ENCODE measurements at regions not wholly inside any gene's neighbourhood (a gene's known extent, or its start where the extent isn't known, plus 50 kb on each side); places are given as distances from the start of the nearest gene placed in this dataset.

DNA sequence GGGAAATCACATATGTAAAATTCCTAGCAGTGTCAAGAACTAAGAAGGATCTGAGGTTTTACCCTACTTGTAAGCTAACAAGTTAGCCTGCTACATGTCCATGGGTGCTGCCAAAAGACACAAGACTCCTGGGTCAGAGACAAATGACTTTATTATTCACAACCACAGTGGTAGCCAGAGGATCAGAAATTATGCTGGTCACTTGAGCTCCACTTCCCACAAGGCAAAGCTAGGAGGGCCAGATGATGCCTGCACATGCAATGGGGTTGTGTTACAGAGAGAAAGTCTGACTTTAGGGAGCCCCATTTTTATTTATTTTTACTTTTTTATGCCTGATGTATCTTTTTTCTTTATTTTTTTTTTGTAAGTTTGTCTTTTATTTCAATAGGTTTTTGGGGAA lies 136.8 kb downstream of the S1PR1 start:
- Histone ChIP-seq H3K79me2 (ENCODE audit: control insufficient read depth in 1 of 2, insufficient read depth in 2 of 2, low read length in 2 of 2) (no peaks in the 10 kb centered on the region), H4K20me1 (replicated peaks in 1 of 2; ENCODE audit: control insufficient read depth in 1 of 2, insufficient read depth in 2 of 2, low read length in 2 of 2) (no peaks in the 10 kb centered on the region), H3K27me3 (replicated peaks in 1 of 4; ENCODE audit: control insufficient read depth in 3 of 4, extremely low read depth in 1 of 4, insufficient read depth in 3 of 4, low read length in 3 of 4) (no peaks in the 10 kb centered on the region), H2AFZ (ENCODE audit: low read length) (no peak overlapping the region), H2BK20ac (ENCODE audit: low read length) (no peak overlapping the region), H3K4ac (replicated peaks; ENCODE audit: insufficient read length, low read depth, low read length) (no peak overlapping the region), H4K5ac (ENCODE audit: insufficient read length, low read depth, low read length) (no peak overlapping the region), H4K8ac (ENCODE audit: extremely low read depth, insufficient read depth, low read length) (no peak overlapping the region), H3K4me1 (replicated peaks in 1 of 4; ENCODE audit: control insufficient read depth in 3 of 4, insufficient read depth in 4 of 4, low read length in 3 of 4) (no peaks in the 10 kb centered on the region), H2BK15ac (ENCODE audit: low read length) (no peak overlapping the region), H3K27ac (ENCODE audit: low read depth, low read length) (no peak overlapping the region), H2AK5ac (ENCODE audit: low read depth, low read length) (no peak overlapping the region), H4K91ac (replicated peaks; ENCODE audit: insufficient read length, low read length) (no peak overlapping the region), H2BK5ac (ENCODE audit: low read depth, low read length) (no peak overlapping the region), H2BK12ac (ENCODE audit: low read depth, low read length) (no peak overlapping the region), H2BK120ac (replicated peaks; ENCODE audit: low read depth, low read length) (no peak overlapping the region), H3K4me3 (ENCODE audit: extremely low read depth in 1 of 4, insufficient read depth in 2 of 4, low read depth in 3 of 4, low read length in 4 of 4) (no peak overlapping the region), H3K18ac (ENCODE audit: extremely low read depth, low read length) (no peak overlapping the region), H3K23me2 (ENCODE audit: low read depth, low read length) (no peaks in the 10 kb centered on the region), H3K9me3 (ENCODE audit: insufficient read depth in 2 of 2, low read depth in 1 of 2, low read length in 1 of 2) (no peaks in the 10 kb centered on the region), H3K79me1 (ENCODE audit: low read depth, low read length) (no peaks in the 10 kb centered on the region), H3K56ac (replicated peaks; ENCODE audit: insufficient read length, low read depth, low read length) (no peak overlapping the region), H3K9ac (replicated peaks in 1 of 4; ENCODE audit: extremely low read depth in 1 of 4, low read depth in 3 of 4, low read length in 3 of 4) (no peak overlapping the region), H3K36me3 (ENCODE audit: control insufficient read depth in 2 of 4, insufficient read depth in 4 of 4, low read length in 3 of 4) (no peaks in the 10 kb centered on the region), H3K14ac (ENCODE audit: insufficient read length) (no peak overlapping the region), H3K23ac (ENCODE audit: insufficient read length) (no peak overlapping the region), H3K4me2 (ENCODE audit: insufficient read depth in 1 of 2, low read depth in 2 of 2, low read length in 2 of 2) (no peak overlapping the region)
- DNase-seq (ENCODE audit: low read depth in 1 of 2, low spot score in 2 of 2) (no peak), FAIRE-seq (no peak)
- TF ChIP-seq BRCA1 (IDR thresholded peaks at IDR 0.05; ENCODE audit: low read depth, low read length) (no peak), KDM5A (IDR thresholded peaks at IDR 0.05; ENCODE audit: low read length) (no peak), KDM4A (IDR thresholded peaks at IDR 0.05; ENCODE audit: low read depth, low read length, severe bottlenecking) (no peak), GABPA (IDR thresholded peaks at IDR 0.05; ENCODE audit: borderline replicate concordance, insufficient read depth, low read length) (no peak), SIX5 (IDR thresholded peaks at IDR 0.05; ENCODE audit: low read depth, low read length) (no peak), TEAD4 (IDR thresholded peaks at IDR 0.05; ENCODE audit: low read depth, low read length) (no peak), RFX5 (IDR thresholded peaks at IDR 0.05; ENCODE audit: borderline replicate concordance, low read depth, low read length) (no peak), ATF3 (IDR thresholded peaks at IDR 0.05; ENCODE audit: insufficient read depth, low read depth, low read length) (no peak), RBBP5 (IDR thresholded peaks at IDR 0.05; ENCODE audit: borderline replicate concordance, low read depth, low read length) (no peak), SRF (IDR thresholded peaks at IDR 0.05; ENCODE audit: low read depth, low read length) (no peak), YY1 (IDR thresholded peaks at IDR 0.05; ENCODE audit: low read depth, low read length) (no peak), CHD1 (IDR thresholded peaks at IDR 0.05; ENCODE audit: low read depth, low read length) (no peak), BACH1 (IDR thresholded peaks at IDR 0.05; ENCODE audit: low read length) (no peak)
- CTCF ChIA-PET (ENCODE audit: partially characterized antibody): no interaction called here
- POLR2A ChIA-PET (ENCODE audit: partially characterized antibody): no interaction called here
